GM19452 (cell line): ENCODE measurements at regions not wholly inside any gene's neighbourhood (a gene's known extent, or its start where the extent isn't known, plus 50 kb on each side); places are given as distances from the start of the nearest gene placed in this dataset.

Experiments
- ATAC-seq: cut with Tn5 transposase; IDR thresholded peaks from one replicate; pipeline ENCODE4 v1.9.1; 2021; ENCODE audit not compliant: unreplicated experiment

GRCh38 chr4:18937080-18937479, 915.5 kb upstream of the LCORL start:
- ATAC-seq, result no peak

GRCh38 chr4:18935659-18936345, 914.2 kb upstream of the LCORL start:
- ATAC-seq, result no peak

- no peak for ATAC-seq
These were observed 912.6 kb upstream of the LCORL start for GRCh38 chr4:18934197-18934596.

- ATAC-seq, result no peak
These were observed 911.3 kb upstream of the LCORL start for GRCh38 chr4:18932730-18933339.

- ATAC-seq, result no peak
These were observed 910.3 kb upstream of the LCORL start for GRCh38 chr4:18931643-18932377.

- ATAC-seq, result no peak
These were observed 908.9 kb upstream of the LCORL start for GRCh38 chr4:18930487-18930886.

GRCh38 chr4:18923496-18924161, 902.1 kb upstream of the LCORL start:
- ATAC-seq, result no peak

GRCh38 chr4:18917689-18918088, 896.1 kb upstream of the LCORL start:
- no peak for ATAC-seq

- ATAC-seq, result no peak
These were observed 892.6 kb upstream of the LCORL start for GRCh38 chr4:18914182-18914581.

- no peak for ATAC-seq
These were observed 873.4 kb upstream of the LCORL start for GRCh38 chr4:18894928-18895327.

- ATAC-seq, result no peak
These were observed 860.9 kb upstream of the LCORL start for GRCh38 chr4:18882468-18882867.

GRCh38 chr4:18881556-18881955, 860.0 kb upstream of the LCORL start:
- no peak for ATAC-seq

GRCh38 chr4:18880871-18881270, 859.3 kb upstream of the LCORL start:
- ATAC-seq, result no peak

GRCh38 chr4:18878561-18878960, 857.0 kb upstream of the LCORL start:
- ATAC-seq, result no peak

- no peak for ATAC-seq
These were observed 847.6 kb upstream of the LCORL start for GRCh38 chr4:18869166-18869565.

GRCh38 chr4:18860836-18861530, 839.4 kb upstream of the LCORL start:
- ATAC-seq, result no peak

GRCh38 chr4:18859468-18859867, 837.9 kb upstream of the LCORL start:
- no peak for ATAC-seq

GRCh38 chr4:18858229-18858922, 836.8 kb upstream of the LCORL start:
- ATAC-seq, result no peak

- ATAC-seq, result no peak
These were observed 829.3 kb upstream of the LCORL start for GRCh38 chr4:18850867-18851266.

GRCh38 chr4:18847249-18847890, 825.8 kb upstream of the LCORL start:
- ATAC-seq, result no peak
